ENCODE measurements at regions not wholly inside any gene's neighbourhood (a gene's known extent, or its start where the extent isn't known, plus 50 kb on each side); places are given as distances from the start of the nearest gene placed in this dataset.

- no peak for DNase-seq (ENCODE audit: low spot score)
- H3K27ac ChIP-seq = no peak overlapping the region
- no peak for TF ChIP-seq EZH2phosphoT487 (IDR thresholded peaks at IDR 0.05; ENCODE audit: low read depth, severe bottlenecking, unreplicated experiment)
- no peak for TF ChIP-seq EZH2 (IDR thresholded peaks at IDR 0.05; ENCODE audit: borderline replicate concordance)
- TF ChIP-seq CTCF (IDR thresholded peaks at IDR 0.05; ENCODE audit: poor library complexity) = no peak
- H3K36me3 ChIP-seq (replicated peaks; ENCODE audit: insufficient read depth, low read depth) = no peaks in the 10 kb centered on the region
- H3K79me2 ChIP-seq = no peaks in the 10 kb centered on the region
- no peak overlapping the region for H3K4me2 ChIP-seq
- H3K9me3 ChIP-seq (ENCODE audit: low read depth) = no peaks in the 10 kb centered on the region
- H3K4me3 ChIP-seq = no peak overlapping the region
- H2AFZ ChIP-seq = no peak overlapping the region
- H3K9me2 ChIP-seq (replicated peaks; ENCODE audit: insufficient read depth) = no peaks in the 10 kb centered on the region
- 93% methylated on average over 3 of the region's 3 CpGs for WGBS (ENCODE audit: low lambda C conversion rate, missing lambda C conversion rate)
- H3K27me3 ChIP-seq = no peaks in the 10 kb centered on the region
- H4K20me1 ChIP-seq (ENCODE audit: insufficient read depth, poor library complexity, severe bottlenecking) = no peaks in the 10 kb centered on the region
- no peaks in the 10 kb centered on the region for H3K4me1 ChIP-seq (ENCODE audit: insufficient read depth)
Measured at GRCh38 chr18:29586210-29586609, 1409.3 kb upstream of the CDH2 start.

GRCh38 chr18:29560270-29560669 is 1383.3 kb upstream of the CDH2 start:
- Histone ChIP-seq H3K9me2 (replicated peaks; ENCODE audit: insufficient read depth) (no peaks in the 10 kb centered on the region), H4K20me1 (ENCODE audit: insufficient read depth, poor library complexity, severe bottlenecking) (no peaks in the 10 kb centered on the region), H3K36me3 (replicated peaks; ENCODE audit: insufficient read depth, low read depth) (no peaks in the 10 kb centered on the region), H3K4me2 (no peak overlapping the region), H3K4me3 (no peak overlapping the region), H2AFZ (no peak overlapping the region), H3K4me1 (ENCODE audit: insufficient read depth) (no peaks in the 10 kb centered on the region), H3K79me2 (no peaks in the 10 kb centered on the region), H3K27me3 (no peaks in the 10 kb centered on the region), H3K27ac (no peak overlapping the region), H3K9me3 (ENCODE audit: low read depth) (no peaks in the 10 kb centered on the region)
- DNase-seq (ENCODE audit: low spot score) = no peak
- WGBS (ENCODE audit: low lambda C conversion rate, missing lambda C conversion rate) = 72% methylated on average over 1 of the region's 1 CpG
- no peak for TF ChIP-seq CTCF (IDR thresholded peaks at IDR 0.05; ENCODE audit: poor library complexity)

GRCh38 chr18:29556070-29556469 is 1379.1 kb upstream of the CDH2 start:
- Histone ChIP-seq H3K4me3 (no peak overlapping the region), H3K27ac (no peak overlapping the region), H3K4me1 (ENCODE audit: insufficient read depth) (no peaks in the 10 kb centered on the region), H4K20me1 (ENCODE audit: insufficient read depth, poor library complexity, severe bottlenecking) (no peaks in the 10 kb centered on the region), H3K4me2 (no peak overlapping the region), H3K27me3 (no peaks in the 10 kb centered on the region), H3K9me2 (replicated peaks; ENCODE audit: insufficient read depth) (no peaks in the 10 kb centered on the region), H3K79me2 (no peaks in the 10 kb centered on the region), H2AFZ (no peak overlapping the region), H3K9me3 (ENCODE audit: low read depth) (no peaks in the 10 kb centered on the region), H3K36me3 (replicated peaks; ENCODE audit: insufficient read depth, low read depth) (no peaks in the 10 kb centered on the region)
- no peak for DNase-seq (ENCODE audit: low spot score)
- WGBS (ENCODE audit: low lambda C conversion rate, missing lambda C conversion rate) = 71% methylated on average over 4 of the region's 4 CpGs
- TF ChIP-seq CTCF (IDR thresholded peaks at IDR 0.05; ENCODE audit: poor library complexity) = no peak
- TF ChIP-seq EZH2phosphoT487 (IDR thresholded peaks at IDR 0.05; ENCODE audit: low read depth, severe bottlenecking, unreplicated experiment) = no peak
- TF ChIP-seq EZH2 (IDR thresholded peaks at IDR 0.05; ENCODE audit: borderline replicate concordance) = no peak

GRCh38 chr18:29549759-29550158 is 1372.8 kb upstream of the CDH2 start:
- Histone ChIP-seq H3K9me3 (ENCODE audit: low read depth) (no peaks in the 10 kb centered on the region), H3K79me2 (no peaks in the 10 kb centered on the region), H4K20me1 (ENCODE audit: insufficient read depth, poor library complexity, severe bottlenecking) (no peaks in the 10 kb centered on the region), H3K4me3 (no peak overlapping the region), H3K4me1 (ENCODE audit: insufficient read depth) (no peaks in the 10 kb centered on the region), H3K27me3 (no peaks in the 10 kb centered on the region), H3K27ac (no peak overlapping the region), H3K4me2 (no peak overlapping the region), H3K36me3 (replicated peaks; ENCODE audit: insufficient read depth, low read depth) (no peaks in the 10 kb centered on the region), H2AFZ (no peak overlapping the region), H3K9me2 (replicated peaks; ENCODE audit: insufficient read depth) (no peaks in the 10 kb centered on the region)
- TF ChIP-seq EZH2 (IDR thresholded peaks at IDR 0.05; ENCODE audit: borderline replicate concordance) = no peak
- no peak for TF ChIP-seq CTCF (IDR thresholded peaks at IDR 0.05; ENCODE audit: poor library complexity)
- TF ChIP-seq EZH2phosphoT487 (IDR thresholded peaks at IDR 0.05; ENCODE audit: low read depth, severe bottlenecking, unreplicated experiment) = no peak
- 93% methylated on average over 9 of the region's 9 CpGs for WGBS (ENCODE audit: low lambda C conversion rate, missing lambda C conversion rate)
- DNase-seq (ENCODE audit: low spot score) = no peak

All from hepatocyte (in vitro differentiated cells).